ENCODE measurements at regions not wholly inside any gene's neighbourhood (a gene's known extent, or its start where the extent isn't known, plus 50 kb on each side); places are given as distances from the start of the nearest gene placed in this dataset.

DNA sequence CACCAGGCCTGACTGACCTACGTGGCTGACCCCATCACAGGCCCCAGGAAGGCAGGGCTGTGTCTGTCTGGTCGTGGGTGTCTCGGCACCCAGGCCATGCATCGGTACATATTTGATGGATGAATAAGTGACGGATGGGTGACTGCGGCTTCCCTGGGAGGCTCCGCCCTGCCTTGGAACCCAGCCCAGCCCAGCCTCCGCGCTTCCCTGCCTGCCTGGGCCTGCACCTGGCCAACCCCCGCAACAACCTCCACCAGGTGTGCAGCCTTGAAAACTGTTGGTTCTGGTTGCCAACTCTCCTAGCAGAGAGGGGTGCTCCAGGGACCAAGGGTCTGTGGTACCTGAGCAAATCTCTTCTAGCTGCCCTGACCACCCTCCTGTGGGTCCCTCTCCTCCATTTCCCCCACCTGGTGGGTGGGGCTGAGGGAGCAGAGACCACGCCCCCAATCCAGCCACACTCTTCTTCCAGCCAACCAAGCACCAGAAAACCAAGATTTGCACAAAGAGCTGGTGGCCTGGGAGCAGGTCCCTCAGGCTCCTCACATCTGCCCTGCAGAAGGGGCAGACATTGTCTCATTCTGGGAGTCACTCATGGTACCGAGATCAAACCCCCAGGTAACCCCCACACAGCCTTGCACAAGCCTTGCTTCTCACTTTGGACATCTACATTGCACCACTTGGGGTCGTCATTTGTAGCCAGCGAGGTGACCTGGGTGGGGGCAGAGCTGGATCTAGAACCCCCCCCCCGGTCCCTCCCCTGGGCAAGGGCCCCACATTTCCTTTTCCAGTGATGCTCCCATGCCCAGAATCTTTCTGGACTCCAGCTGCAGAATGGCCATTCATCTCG is 100.6 kb upstream of the IER5L start:
- no peak for DNase-seq (ENCODE audit: low read depth in 4 of 4, low spot score in 3 of 4)

DNA sequence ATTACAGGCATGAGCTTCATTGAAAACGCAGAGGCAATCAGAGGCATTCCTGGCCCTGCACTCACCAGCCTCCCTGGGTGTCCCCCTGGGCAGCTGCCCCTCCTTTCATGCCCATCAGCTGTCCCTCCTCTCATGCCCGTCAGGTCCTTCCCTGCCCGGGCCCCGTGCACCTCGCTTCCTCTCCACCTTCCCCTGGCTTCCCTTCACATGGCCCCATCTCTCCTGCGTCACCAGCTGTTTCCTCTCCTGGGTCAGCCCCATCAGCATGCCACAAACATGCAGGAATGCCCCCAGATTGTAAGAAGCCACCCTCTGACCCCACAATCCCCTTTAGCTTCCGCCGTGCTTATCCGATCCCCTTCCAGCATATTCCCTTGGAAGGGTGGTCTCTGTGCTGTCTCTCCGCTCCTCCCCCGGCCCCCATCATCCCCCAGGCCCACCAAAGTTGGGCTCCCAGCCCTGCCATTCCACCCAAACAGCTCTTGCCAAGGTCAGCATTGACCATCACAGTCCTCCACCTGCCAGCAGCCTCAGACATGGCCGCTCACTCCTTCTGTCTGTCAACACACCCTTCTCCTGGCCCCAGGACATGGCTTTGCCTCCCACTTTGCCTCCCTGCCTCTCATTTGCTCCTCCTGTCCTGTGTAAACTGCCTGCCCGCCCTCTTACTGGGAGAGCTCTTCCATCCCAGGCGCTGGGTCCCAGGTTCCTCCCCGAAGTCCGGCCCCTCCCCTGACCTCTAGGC is 98.6 kb upstream of the IER5L start:
- no peak for DNase-seq (ENCODE audit: low read depth in 4 of 4, low spot score in 3 of 4)

DNA sequence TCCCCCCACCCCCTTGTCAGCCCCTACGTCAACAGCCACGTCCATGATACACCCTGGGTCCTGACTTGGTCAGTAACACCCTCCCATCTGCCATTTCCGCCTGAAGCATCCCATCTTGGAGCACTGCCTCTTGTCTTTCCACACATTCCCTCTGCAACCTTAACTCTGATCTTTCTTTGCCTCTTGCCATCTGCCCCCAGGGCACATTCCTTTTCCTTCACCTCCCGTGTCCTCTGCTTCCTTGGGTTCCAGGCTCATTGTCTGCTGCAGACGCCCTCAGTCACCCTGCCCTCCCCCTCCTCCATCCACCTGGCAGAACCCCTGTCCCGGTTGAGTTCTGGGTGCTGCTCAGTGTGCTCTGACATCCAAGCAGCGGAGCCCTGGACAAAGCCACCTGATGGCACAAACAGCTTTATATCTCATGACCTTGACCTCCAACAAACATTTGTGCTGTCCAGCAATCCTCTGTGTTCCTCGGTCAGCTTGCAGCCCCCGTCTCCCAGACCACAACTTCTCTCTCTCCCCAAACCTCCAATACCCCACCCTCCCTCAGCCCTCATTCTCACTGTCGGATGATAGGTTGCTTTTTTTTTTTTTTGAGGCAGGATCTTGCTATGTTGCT is 97.7 kb upstream of the IER5L start:
- DNase-seq (ENCODE audit: low read depth in 4 of 4, low spot score in 3 of 4): no peak

DNA sequence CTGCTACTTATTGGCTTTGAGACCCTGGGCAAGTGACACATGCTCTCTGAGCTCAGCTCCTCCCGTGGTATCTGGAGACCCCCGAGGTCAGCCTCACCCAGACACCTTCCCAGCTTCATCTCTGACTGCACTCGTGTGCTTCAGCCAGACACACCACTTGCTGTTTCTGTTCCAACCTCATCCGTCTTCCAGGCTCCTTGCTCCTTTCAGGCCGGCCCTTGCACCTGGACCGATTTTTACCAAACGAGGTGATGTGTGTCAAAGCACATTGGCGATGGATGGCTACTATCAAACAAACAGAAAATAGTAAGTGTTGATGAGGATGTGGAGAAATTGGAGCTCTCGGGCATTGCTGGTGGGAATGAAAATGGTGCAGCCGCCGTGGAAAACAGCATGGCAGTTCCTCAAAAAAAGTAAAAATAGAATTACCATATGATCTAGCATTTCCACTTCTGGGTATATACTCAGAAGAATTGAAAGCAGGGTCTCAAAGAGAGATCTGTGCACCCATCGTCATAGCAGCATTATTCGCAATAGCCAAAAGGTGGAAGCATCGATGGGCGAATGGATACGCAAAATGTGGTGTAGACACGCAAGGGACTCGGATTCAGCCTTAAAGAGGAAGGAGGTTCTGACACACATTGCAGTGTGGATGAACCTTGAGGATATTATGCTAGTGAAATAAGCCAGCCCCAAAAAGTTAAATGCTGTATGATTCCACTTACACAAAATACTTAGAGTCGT is 96.1 kb upstream of the IER5L start:
- no peak for DNase-seq (ENCODE audit: low read depth in 4 of 4, low spot score in 3 of 4)

DNA sequence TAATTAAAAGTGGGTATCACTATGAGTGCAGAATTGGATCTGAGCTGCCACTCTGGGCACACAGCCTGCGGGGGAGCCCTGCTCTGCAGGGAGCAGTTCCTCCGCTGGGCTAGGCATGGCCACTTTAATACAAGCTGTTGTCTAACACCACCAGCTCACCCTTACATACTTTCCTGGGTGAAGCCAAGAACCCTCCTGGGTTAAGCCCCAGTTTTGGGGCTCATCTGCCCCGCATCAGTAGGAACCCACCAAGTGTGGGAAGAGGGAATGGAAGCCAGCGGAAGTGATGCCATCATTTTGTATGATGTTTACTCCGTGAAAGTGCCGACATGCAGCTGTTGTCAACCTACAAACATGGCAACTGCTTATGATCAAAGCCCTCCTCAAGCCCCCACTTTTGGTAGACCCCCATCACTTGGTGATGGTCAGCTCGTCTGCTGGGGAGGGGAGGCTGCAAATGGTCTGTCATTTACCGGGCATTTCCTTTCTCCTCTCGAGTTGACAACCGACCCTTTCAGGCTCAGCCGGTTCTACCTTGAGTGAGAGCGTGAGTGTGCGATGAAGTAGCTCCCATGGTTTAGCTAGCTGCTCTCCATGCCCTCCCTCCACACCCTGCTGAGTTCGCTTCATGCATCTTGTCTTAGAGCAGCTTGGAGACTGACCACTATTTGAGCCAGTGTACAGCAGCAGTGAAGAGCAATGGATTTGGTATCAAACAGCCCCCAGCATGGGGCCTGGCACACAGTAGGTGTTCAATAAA is 95.3 kb upstream of the IER5L start:
- no peak for DNase-seq (ENCODE audit: low read depth in 4 of 4, low spot score in 3 of 4)

DNA sequence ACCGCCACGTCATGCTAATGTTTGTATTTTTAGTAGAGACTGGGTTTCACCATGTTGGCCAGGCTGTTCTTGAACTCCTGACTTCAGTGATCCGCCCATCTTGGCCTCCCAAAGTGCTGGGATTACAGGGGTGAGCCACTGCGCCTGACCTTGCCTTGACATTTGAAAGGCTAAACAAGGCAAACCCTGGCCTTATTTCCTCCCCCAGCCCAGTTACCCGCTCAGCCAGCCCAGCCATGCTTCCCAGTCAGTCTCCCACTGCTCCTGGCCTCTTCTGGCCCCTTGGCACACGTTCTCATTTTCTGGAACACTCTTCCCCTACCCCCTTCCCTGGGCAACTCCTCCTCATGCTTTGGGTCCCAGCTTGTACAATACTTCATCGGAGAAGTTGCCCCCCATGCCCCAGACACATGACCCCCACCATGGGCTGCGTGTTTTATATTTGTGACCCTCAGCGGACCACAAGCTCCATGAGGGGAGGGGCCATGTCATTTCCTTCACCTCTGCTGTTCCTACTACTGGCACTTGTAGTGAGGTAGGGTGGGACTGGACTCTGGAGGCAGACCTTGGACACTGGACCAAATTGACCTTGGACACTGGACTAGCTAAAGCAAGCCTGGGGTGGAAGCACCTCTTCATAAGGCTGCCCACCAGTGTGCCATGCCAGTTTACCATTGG is 94.4 kb upstream of the IER5L start:
- DNase-seq (ENCODE audit: low read depth in 4 of 4, low spot score in 3 of 4): no peak

DNA sequence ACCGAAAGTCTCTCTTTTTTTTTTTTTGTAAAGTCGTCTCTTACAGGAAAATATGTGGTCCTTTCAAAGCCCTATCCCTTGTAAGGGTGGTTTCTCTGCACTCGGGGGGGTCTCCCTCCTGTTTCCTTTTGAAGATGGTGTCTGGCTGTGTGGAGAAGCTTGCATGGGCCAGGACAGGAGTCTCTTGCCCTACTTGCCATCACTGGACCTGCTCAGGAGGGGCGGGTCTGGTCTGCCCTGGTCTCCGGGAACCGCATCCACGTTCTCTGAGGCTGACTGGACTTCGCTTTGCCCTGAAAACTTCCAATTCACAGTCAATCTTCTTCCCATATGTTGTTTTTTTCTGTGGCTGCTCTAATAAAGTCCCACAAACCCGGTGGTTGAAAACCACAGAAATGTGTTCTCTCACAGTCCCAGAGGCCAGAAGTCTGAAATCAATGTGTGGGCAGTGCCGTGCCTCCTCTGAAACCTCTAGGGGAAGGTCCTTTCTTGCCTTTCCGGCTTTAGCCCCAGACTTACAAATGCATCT is 92.9 kb upstream of the IER5L start:
- no peak for DNase-seq (ENCODE audit: low read depth in 4 of 4, low spot score in 3 of 4)

DNA sequence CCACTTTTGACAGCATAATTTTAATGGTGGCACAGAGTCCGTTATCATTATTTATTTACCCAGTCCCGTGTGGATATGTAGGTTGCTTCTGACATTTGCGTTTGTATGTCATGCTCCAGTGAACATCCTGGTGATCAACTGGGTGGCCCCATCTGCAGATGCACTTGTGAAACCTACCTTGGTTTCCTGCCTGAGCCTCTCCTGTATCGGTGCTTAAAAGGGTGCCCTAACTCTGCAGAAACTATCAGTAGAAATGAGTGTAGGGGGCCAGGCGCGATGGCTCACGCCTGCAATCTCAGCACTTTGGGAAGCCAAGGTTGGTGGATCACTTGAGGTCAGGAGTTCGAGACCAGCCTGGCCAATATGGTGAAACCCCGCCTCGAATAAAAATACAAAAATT is 92.1 kb upstream of the IER5L start:
- DNase-seq (ENCODE audit: low read depth in 4 of 4, low spot score in 3 of 4): no peak

DNA sequence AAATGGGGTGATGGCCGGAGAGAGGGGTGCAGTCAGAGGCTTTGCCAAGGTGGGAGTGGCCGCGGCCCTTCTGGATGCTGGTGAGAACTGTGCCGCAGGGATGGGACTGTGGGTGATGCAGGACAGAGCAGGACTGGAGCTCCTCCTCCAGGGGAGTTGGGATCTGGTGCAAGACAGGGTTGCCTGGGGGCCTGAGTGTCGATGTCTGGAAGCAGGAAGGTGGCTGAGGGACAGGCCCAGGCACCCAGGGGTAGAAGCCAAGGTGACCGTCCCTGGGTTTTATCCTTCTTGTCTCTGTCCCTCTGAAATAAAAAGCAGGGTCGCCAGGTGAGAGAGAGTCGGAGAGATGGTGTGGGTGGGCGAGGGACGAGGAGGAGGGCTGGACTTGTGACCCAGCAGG is 89.1 kb upstream of the IER5L start:
- DNase-seq (ENCODE audit: low read depth in 4 of 4, low spot score in 3 of 4): no peak

DNA sequence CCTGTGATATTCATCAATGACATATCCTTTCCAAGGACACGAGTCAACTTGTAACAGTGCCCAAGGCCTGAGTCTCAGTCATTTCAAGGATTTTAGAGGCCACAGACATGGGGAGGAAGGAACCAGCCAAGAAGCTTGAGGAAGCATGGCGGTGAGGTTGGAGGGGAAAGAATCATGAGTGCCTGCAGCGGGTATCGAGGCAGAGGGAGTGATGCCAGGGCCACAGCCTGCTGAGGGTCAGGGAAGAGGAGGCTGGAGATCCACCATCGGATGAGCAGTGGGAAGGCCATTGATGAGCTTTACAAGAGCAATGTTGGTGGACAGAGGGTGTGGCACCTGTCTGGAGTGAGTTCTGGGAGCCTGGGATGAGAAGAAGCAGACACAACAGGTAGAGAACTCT is 88.5 kb upstream of the IER5L start:
- no peak for DNase-seq (ENCODE audit: low read depth in 4 of 4, low spot score in 3 of 4)

DNA sequence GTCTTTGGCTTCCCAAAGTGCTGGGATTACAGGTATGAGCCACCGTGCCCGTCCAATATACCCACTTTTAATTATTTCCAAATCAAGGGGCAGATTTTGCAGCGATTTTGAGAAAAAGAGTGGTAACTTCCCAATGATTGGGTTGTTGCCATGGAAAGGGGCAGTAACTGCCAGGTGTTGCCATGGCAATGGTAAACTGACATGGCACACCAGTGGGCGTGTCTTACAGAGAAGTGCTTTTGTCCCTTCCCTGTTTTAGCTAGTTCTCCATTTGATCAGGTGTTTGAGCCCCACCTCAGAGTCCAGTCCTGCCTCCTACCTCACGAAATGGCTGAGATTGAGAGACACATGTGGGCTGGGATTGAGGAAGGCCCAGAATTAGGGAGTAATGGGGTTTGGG is 86.3 kb upstream of the IER5L start:
- DNase-seq (ENCODE audit: low read depth in 4 of 4, low spot score in 3 of 4): no peak

DNA sequence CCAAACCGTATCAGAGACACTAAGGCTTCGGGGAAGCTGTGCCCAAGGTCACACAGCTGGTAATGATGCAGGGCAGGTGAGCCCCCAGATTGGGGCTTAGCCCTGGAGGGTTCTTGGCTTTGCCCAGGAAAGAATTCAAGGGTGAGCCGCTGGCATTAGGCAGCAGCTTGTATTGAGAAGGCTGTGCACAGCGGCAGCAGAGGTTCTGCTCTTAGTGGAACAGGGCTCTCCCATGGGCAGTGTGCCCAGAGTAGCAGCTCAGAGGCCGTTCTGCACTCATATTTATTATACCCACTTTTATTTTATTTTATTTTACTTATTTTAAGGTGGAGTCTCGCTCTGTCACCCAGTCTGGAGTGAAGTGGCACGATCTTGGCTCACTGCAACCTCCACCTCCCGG is 85.8 kb upstream of the IER5L start:
- DNase-seq (ENCODE audit: low read depth in 4 of 4, low spot score in 3 of 4): no peak

DNA sequence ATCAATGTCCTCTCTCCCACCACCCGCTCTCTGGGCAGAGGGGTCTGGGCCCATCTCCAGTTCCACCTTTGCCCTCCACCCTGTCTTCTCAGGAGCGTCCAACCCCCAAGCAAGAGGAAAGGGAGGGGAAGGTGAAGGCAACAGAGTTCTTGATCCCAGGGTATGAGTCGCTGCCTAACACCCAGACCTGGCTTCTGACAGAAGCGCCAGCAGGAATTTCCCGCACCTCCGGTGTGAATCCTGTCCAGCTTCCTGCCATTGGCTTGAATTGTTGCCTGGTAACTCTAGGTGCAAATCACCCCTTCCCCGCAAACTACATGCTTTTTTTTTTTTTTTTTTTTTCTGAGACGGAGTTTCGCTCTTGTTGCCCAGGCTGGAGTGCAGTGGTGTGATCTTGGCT is 84.2 kb upstream of the IER5L start:
- DNase-seq (ENCODE audit: low read depth in 4 of 4, low spot score in 3 of 4): no peak

DNA sequence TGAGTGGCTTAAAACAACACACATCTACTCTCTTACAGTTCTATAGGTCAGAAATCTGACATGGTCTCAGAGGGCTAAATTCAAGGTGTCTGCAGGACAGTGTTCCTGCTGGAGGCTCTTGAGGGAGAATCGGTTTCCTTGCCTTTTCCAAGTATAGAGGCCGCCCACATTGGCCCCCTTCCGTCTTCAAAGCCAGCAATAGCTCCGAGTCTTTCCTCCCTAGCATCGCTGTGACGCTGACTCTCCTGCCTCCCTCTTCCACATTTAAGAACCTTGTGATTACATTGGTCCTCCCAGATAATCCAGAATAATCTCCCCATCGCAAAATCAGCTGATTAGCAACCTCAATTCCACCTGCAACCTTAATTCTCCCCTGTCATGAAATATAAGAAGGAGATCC is 81.3 kb upstream of the IER5L start:
- no peak for DNase-seq (ENCODE audit: low read depth in 4 of 4, low spot score in 3 of 4)

DNA sequence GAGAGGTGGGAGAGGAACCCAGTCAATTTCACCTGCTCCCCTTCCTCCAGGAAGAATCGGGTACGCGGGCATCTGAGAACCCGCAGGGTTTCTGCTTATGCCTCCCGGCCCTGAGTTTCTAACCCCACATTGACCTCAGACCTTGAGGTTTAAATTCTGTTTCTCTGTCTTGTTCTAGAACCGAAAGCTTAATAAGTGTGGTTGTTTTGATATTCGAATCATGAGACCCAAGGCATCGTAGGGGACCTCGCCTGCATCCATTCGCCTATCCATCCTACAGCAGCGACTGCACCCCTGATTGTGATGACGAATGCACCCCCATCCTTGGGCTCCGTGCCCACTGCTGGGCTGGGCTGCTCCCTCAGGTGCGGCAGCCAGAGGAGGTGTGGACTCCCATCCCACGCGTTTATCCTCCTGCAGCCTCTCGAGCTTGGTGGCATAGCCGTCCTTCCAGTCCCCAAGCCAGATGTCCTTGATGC is 80.8 kb upstream of the IER5L start:
- no peak for DNase-seq (ENCODE audit: low read depth in 4 of 4, low spot score in 3 of 4)

DNA sequence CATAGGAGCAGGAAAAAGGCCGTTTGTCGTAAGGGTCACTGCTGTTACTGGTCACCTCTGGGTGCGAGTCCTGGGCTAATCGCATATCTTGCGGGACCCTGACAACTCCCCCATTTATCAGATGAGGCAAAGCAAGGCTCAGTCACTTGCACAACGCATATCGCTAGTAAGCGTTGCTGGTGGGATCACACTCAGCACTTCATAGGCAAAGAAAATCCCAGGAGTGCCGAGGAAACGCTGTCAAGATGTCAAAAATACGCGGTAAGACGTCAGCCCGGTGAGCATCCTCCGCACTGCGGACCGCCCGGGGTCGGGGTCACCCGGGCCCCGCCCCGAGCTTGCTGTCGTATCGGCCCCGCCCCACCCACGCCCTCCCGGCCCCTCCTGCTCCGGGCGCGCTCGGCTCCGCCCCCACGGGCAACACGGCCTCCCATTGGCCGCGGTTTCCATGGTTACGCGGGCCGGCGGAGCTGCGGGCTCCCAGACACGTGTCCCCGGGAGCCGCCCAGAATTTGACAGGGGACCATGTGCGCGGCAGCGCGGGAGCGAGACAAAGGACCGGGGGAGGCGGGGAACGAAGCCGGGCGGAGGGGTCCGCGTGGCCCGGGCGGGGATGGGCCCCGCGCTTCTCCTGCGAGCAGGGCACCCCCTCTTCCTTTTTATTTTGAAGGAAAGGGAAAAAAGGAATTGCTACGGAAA is 80.2 kb upstream of the IER5L start:
- peak; percentile 60 to 83 (median 78) for DNase-seq (ENCODE audit: low read depth in 4 of 4, low spot score in 3 of 4)

DNA sequence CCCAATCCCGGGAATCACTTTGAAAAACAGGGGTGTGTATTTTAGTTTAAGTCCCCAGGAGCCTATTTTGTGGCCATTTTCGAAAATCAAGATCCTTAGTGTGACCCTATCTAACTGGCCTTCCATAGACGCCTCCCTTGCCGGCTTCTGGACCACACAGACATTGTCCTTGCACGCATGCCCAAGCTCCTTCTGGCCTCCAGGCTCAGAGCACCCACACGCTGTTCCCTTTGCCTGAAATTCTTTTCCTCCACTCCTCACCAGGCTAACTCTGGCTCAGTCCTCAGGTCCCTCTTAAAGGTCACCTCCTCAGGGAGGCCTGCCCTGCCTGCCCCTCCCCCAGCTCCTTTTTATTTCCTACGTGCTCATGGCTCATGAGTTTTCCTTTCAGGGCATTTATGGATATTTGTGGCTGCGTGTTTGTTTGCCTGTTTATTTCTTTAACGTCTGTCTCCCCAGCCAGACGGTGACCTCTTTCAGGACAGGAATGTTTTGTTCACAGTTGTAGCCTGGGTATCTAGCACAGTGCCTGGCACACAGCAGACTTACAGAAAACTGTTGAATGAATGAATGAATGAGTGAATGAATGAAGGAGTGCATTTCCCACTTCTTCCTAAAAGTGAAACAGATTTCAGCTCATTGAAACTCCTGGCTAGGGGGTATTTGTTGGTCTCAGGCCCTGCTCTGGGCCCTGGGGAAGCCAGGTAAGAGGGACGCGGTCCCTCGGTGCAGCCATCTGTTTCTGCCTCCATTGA is 79.1 kb upstream of the IER5L start:
- no peak for DNase-seq (ENCODE audit: low read depth in 4 of 4, low spot score in 3 of 4)

Measured in left renal pelvis (tissue), 4 donors.